ENCODE measurements at regions not wholly inside any gene's neighbourhood (a gene's known extent, or its start where the extent isn't known, plus 50 kb on each side); places are given as distances from the start of the nearest gene placed in this dataset.

GRCh38 chr3:84547207-84547606 is 411.6 kb upstream of the CADM2 start (continued):
- TF ChIP-seq KAT2A (conservative IDR thresholded peaks at IDR 0.05; ENCODE audit: control insufficient read depth, low read depth, low read length): no peak

- no peaks in the 10 kb centered on the region for H4K20me1 ChIP-seq (ENCODE audit: control insufficient read depth, insufficient read depth)
- H3K4me2 ChIP-seq (ENCODE audit: control insufficient read depth, insufficient read depth): no peak overlapping the region
- TF ChIP-seq CTCF (IDR thresholded peaks at IDR 0.05 in 2 of 3, conservative IDR thresholded peaks at IDR 0.05 in 1 of 3; ENCODE audit: control insufficient read depth in 2 of 3, extremely low read depth in 1 of 3, insufficient read depth in 1 of 3, low read depth in 3 of 3, low read length in 3 of 3) (peak; percentile 48 to 58 (median 49); a peak in 5 of 6 replicates), WRNIP1 (IDR thresholded peaks at IDR 0.05; ENCODE audit: borderline replicate concordance, low read depth, low read length) (no peak), RAD21 (IDR thresholded peaks at IDR 0.05; ENCODE audit: insufficient read depth, low read depth, low read length) (peak; percentile 59), SMC3 (IDR thresholded peaks at IDR 0.05; ENCODE audit: borderline replicate concordance, low read length) (peak; percentile 70; the same call in 1 of the 2 replicates)
- ChIA-PET SMC1A (ENCODE audit: uncharacterized antibody, unreplicated experiment) (interaction anchor here (0.7 to 4.1 kb wide), 22 partner anchors 9 to 1036 kb away, joined by 3 to 52 read pairs (median 4); no protein-coding TSS in a partner anchor), CTCF (interaction anchor here (0.6 to 3.8 kb wide), 35 partner anchors 9 to 1038 kb away, joined by 3 to 80 read pairs (median 3); no protein-coding TSS in a partner anchor), RAD21 (ENCODE audit: unreplicated experiment) (interaction anchor here (0.6 to 3.3 kb wide), 12 partner anchors 12 to 1028 kb away, joined by 3 to 35 read pairs (median 3); no protein-coding TSS in a partner anchor), POLR2A (no interaction called here)
- WGBS (ENCODE audit: insufficient coverage, insufficient replicate concordance, low lambda C conversion rate, missing lambda C conversion rate): 50% methylated on average over 20 of the region's 23 CpGs
- BruUV-seq (replicated peaks): no TSS peak
- DNase-seq (ENCODE audit: low read depth, low spot score) (no peak), FAIRE-seq (no peak), ATAC-seq (peak; percentile 99)
- no peak overlapping the region for H2AFZ ChIP-seq (ENCODE audit: control insufficient read depth, low read depth, low read length)
- H3K9ac ChIP-seq (ENCODE audit: control insufficient read depth, insufficient read depth, low read length): no peak overlapping the region
- in situ Hi-C loops (cut with MboI): loop anchor here (5.0 kb wide), 2 partner anchors 809 to 1024 kb away; no protein-coding TSS in a partner anchor
- no peaks in the 10 kb centered on the region for H3K36me3 ChIP-seq (ENCODE audit: control insufficient read depth in 2 of 2, insufficient read depth in 2 of 2, low read length in 1 of 2)
- no peak overlapping the region for H3K4me3 ChIP-seq
- no peak overlapping the region for H3K27ac ChIP-seq (ENCODE audit: control insufficient read depth, insufficient read depth)
- H3K27me3 ChIP-seq (replicated peaks in 1 of 2; ENCODE audit: control insufficient read depth in 2 of 2, insufficient read depth in 2 of 2, low read length in 1 of 2): no peaks in the 10 kb centered on the region
- H3K4me1 ChIP-seq (ENCODE audit: control insufficient read depth, insufficient read depth, low read length): no peaks in the 10 kb centered on the region
- intact Hi-C loops (cut with micrococcal nuclease; ENCODE audit: unreplicated experiment): loop anchor here (1.0 to 2.0 kb wide), 4 partner anchors 225 to 1028 kb away; no protein-coding TSS in a partner anchor
- no peaks in the 10 kb centered on the region for H3K9me3 ChIP-seq (replicated peaks; ENCODE audit: control insufficient read depth, insufficient read depth, low read length)
- no peaks in the 10 kb centered on the region for H3K79me2 ChIP-seq (ENCODE audit: control insufficient read depth, insufficient read depth, low read length)
Observed at GRCh38 chr3:84547971-84548970, 410.5 kb upstream of the CADM2 start.
